ENCODE measurements at regions not wholly inside any gene's neighbourhood (a gene's known extent, or its start where the extent isn't known, plus 50 kb on each side); places are given as distances from the start of the nearest gene placed in this dataset.
A peak's percentile ranks its signal among the peaks of the same experiment; 100 is the strongest.
"Not testable (repeated sequence)": the region's sequence is repeated elsewhere in the genome, so short reads cannot be mapped to it uniquely, and the experiment has no call there.

DNA sequence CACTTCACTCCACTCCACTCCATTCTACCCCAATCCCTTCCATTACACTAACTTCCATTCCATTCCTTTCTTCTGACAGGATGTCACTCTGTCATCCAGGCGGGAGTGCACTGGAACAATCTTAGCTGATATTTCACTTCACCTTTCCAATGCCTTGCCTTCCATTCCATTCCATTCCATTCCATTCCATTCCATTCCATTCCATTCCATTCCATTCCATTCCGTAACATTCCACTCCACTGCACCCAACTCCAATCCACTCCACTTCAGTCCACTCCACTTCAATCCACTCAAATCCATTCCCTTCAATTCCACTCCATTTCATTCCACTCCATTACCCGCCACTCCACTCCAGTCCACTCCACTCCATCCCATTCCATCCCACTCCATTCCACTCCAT, 1099.4 kb downstream of the TSPY10 start:
- Histone ChIP-seq H3K27ac (ENCODE audit: low read depth, low read length) (no peak overlapping the region), H3K36me3 (ENCODE audit: control insufficient read depth in 1 of 2, insufficient read depth in 2 of 2, low read length in 2 of 2) (no peaks in the 10 kb centered on the region), H2BK5ac (ENCODE audit: low read depth, low read length, poor library complexity) (no peak overlapping the region), H3K4me2 (ENCODE audit: low read length) (no peak overlapping the region), H3K79me2 (ENCODE audit: control insufficient read depth, insufficient read depth, low read length, poor library complexity) (no peaks in the 10 kb centered on the region), H3K14ac (ENCODE audit: low read length) (no peak overlapping the region), H3K9me3 (ENCODE audit: insufficient read depth, low read depth, low read length) (peaks cover 4% of the 10 kb centered on the region), H4K12ac (ENCODE audit: low read depth, low read length) (no peak overlapping the region), H3K18ac (ENCODE audit: low read length) (no peak overlapping the region), H4K91ac (ENCODE audit: low read depth, low read length) (no peak overlapping the region), H2BK12ac (ENCODE audit: low read length) (no peak overlapping the region), H2AFZ (ENCODE audit: insufficient read depth, low read length, poor library complexity) (no peak overlapping the region), H3K4ac (ENCODE audit: low read depth, low read length) (no peak overlapping the region), H3K27me3 (ENCODE audit: insufficient read depth, low read length) (no peaks in the 10 kb centered on the region), H3K4me1 (ENCODE audit: control insufficient read depth in 1 of 2, insufficient read depth in 2 of 2, low read length in 2 of 2) (no peaks in the 10 kb centered on the region), H4K8ac (ENCODE audit: low read depth, low read length) (no peak overlapping the region), H2BK120ac (ENCODE audit: insufficient read depth, low read length, poor library complexity) (no peak overlapping the region), H2AK5ac (ENCODE audit: low read length) (no peak overlapping the region), H3K23ac (ENCODE audit: low read length) (no peak overlapping the region), H3K9ac (ENCODE audit: low read length) (no peak overlapping the region), H3K4me3 (ENCODE audit: low read depth, low read length) (no peak overlapping the region), H3K79me1 (ENCODE audit: low read length) (no peaks in the 10 kb centered on the region)
- WGBS (ENCODE audit: extremely low coverage, insufficient coverage, insufficient read length): 100% methylated on average over 2 of the region's 3 CpGs
- peak; percentile 37 to 58 for DNase-seq

DNA sequence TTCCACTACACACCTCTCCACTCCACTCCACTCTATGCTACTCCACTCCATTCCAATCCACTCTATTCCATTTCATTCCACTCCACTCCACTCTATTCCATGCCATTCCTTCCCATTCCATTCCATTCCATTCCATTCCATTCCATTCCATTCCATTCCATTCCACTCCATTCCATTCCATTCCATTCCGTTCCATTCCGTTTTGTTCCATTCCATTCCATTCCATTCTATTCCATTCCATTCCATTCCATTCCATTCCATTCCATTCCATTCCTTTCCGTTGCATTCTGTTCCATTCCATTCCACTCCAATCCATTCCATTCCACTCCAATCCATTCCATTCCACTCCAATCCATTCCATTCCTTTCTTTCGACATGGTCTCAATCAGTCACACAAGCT, 1121.1 kb downstream of the TSPY10 start:
- not testable (repeated sequence) for H4K8ac ChIP-seq (ENCODE audit: low read depth, low read length); H2AFZ ChIP-seq (ENCODE audit: insufficient read depth, low read length, poor library complexity); H3K27ac ChIP-seq (ENCODE audit: low read depth, low read length); H3K9ac ChIP-seq (ENCODE audit: low read length); H3K27me3 ChIP-seq (ENCODE audit: insufficient read depth, low read length); H4K12ac ChIP-seq (ENCODE audit: low read depth, low read length); H3K14ac ChIP-seq (ENCODE audit: low read length); H3K79me2 ChIP-seq (ENCODE audit: control insufficient read depth, insufficient read depth, low read length, poor library complexity); H3K18ac ChIP-seq (ENCODE audit: low read length); H2BK12ac ChIP-seq (ENCODE audit: low read length); H3K4me3 ChIP-seq (ENCODE audit: low read depth, low read length); H2BK5ac ChIP-seq (ENCODE audit: low read depth, low read length, poor library complexity); H3K79me1 ChIP-seq (ENCODE audit: low read length); H4K91ac ChIP-seq (ENCODE audit: low read depth, low read length); H2BK120ac ChIP-seq (ENCODE audit: insufficient read depth, low read length, poor library complexity); H3K9me3 ChIP-seq (ENCODE audit: insufficient read depth, low read depth, low read length); H3K23ac ChIP-seq (ENCODE audit: low read length); DNase-seq; H2AK5ac ChIP-seq (ENCODE audit: low read length); H3K4ac ChIP-seq (ENCODE audit: low read depth, low read length); H3K4me2 ChIP-seq (ENCODE audit: low read length); H3K36me3 ChIP-seq (ENCODE audit: control insufficient read depth in 1 of 2, insufficient read depth in 2 of 2, low read length in 2 of 2); H3K4me1 ChIP-seq (ENCODE audit: control insufficient read depth in 1 of 2, insufficient read depth in 2 of 2, low read length in 2 of 2)
- no CpG with 5 or more reads among the region's 4 CpGs for WGBS (ENCODE audit: extremely low coverage, insufficient coverage, insufficient read length)

DNA sequence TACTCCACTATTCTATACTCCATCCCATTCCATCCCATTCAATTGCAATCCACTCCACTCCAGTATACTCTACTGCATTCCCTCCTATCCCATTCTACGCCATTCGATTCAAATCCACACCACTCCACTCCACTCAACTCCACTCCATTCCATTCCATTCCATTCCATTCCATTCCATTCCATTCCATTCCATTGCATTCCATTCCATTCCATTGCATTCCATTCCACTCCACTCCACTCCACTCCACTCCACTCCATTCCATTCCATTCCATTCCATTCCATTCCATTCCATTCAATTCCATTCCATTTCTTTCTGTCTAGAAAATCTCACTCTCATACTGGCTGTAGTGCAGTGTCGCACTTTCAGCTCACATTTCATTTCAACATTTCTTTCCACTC, 1129.4 kb downstream of the TSPY10 start:
- H3K4me2 ChIP-seq (ENCODE audit: low read length); H3K27ac ChIP-seq (ENCODE audit: low read depth, low read length); H3K79me1 ChIP-seq (ENCODE audit: low read length); H2BK12ac ChIP-seq (ENCODE audit: low read length); DNase-seq; H2AFZ ChIP-seq (ENCODE audit: insufficient read depth, low read length, poor library complexity); H4K8ac ChIP-seq (ENCODE audit: low read depth, low read length); H3K79me2 ChIP-seq (ENCODE audit: control insufficient read depth, insufficient read depth, low read length, poor library complexity); H3K4ac ChIP-seq (ENCODE audit: low read depth, low read length); H3K4me1 ChIP-seq (ENCODE audit: control insufficient read depth in 1 of 2, insufficient read depth in 2 of 2, low read length in 2 of 2); H2AK5ac ChIP-seq (ENCODE audit: low read length); H3K18ac ChIP-seq (ENCODE audit: low read length); H3K4me3 ChIP-seq (ENCODE audit: low read depth, low read length); H2BK5ac ChIP-seq (ENCODE audit: low read depth, low read length, poor library complexity); H3K23ac ChIP-seq (ENCODE audit: low read length); H3K27me3 ChIP-seq (ENCODE audit: insufficient read depth, low read length); H3K9ac ChIP-seq (ENCODE audit: low read length); H3K14ac ChIP-seq (ENCODE audit: low read length); H2BK120ac ChIP-seq (ENCODE audit: insufficient read depth, low read length, poor library complexity); H4K12ac ChIP-seq (ENCODE audit: low read depth, low read length); H4K91ac ChIP-seq (ENCODE audit: low read depth, low read length); H3K36me3 ChIP-seq (ENCODE audit: control insufficient read depth in 1 of 2, insufficient read depth in 2 of 2, low read length in 2 of 2): not testable (repeated sequence)
- WGBS (ENCODE audit: extremely low coverage, insufficient coverage, insufficient read length): 100% methylated on average over 2 of the region's 3 CpGs
- H3K9me3 ChIP-seq (ENCODE audit: insufficient read depth, low read depth, low read length): peaks cover 18% of the 10 kb centered on the region

DNA sequence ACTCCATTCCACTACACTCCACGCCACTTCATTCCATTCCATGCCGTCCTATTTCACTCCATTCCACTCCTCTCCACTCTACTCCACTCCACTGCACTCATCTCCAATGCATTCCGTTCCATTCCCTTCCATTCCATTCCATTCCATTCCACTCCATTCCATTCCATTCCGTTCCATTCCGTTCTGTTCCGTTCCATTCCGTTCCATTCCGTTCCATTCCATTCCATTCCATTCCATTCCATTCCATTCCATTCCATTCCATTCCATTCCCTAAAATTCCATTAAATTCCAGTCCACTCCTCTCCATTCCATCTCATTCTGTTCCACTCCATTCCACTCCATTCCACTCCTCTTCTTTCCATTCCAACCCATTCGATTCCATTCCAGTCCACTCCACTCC, 1139.1 kb downstream of the TSPY10 start:
- no peak overlapping the region for H3K4me2 ChIP-seq (ENCODE audit: low read length)
- no peak overlapping the region for H4K91ac ChIP-seq (ENCODE audit: low read depth, low read length)
- H2AK5ac ChIP-seq (ENCODE audit: low read length): no peak overlapping the region
- no peak overlapping the region for H3K27ac ChIP-seq (ENCODE audit: low read depth, low read length)
- no peaks in the 10 kb centered on the region for H3K79me2 ChIP-seq (ENCODE audit: control insufficient read depth, insufficient read depth, low read length, poor library complexity)
- no peak for DNase-seq
- H3K14ac ChIP-seq (ENCODE audit: low read length): no peak overlapping the region
- no peaks in the 10 kb centered on the region for H3K4me1 ChIP-seq (ENCODE audit: control insufficient read depth in 1 of 2, insufficient read depth in 2 of 2, low read length in 2 of 2)
- H4K12ac ChIP-seq (ENCODE audit: low read depth, low read length): no peak overlapping the region
- H2AFZ ChIP-seq (ENCODE audit: insufficient read depth, low read length, poor library complexity): no peak overlapping the region
- no peak overlapping the region for H2BK5ac ChIP-seq (ENCODE audit: low read depth, low read length, poor library complexity)
- H2BK120ac ChIP-seq (ENCODE audit: insufficient read depth, low read length, poor library complexity): no peak overlapping the region
- peaks cover 26% of the 10 kb centered on the region for H3K9me3 ChIP-seq (ENCODE audit: insufficient read depth, low read depth, low read length)
- no peaks in the 10 kb centered on the region for H3K79me1 ChIP-seq (ENCODE audit: low read length)
- H3K27me3 ChIP-seq (ENCODE audit: insufficient read depth, low read length): no peaks in the 10 kb centered on the region
- H3K4me3 ChIP-seq (ENCODE audit: low read depth, low read length): no peak overlapping the region
- no peak overlapping the region for H3K18ac ChIP-seq (ENCODE audit: low read length)
- no peak overlapping the region for H3K9ac ChIP-seq (ENCODE audit: low read length)
- no peak overlapping the region for H3K4ac ChIP-seq (ENCODE audit: low read depth, low read length)
- H3K36me3 ChIP-seq (ENCODE audit: control insufficient read depth in 1 of 2, insufficient read depth in 2 of 2, low read length in 2 of 2): no peaks in the 10 kb centered on the region
- over 99% methylated on average over 9 of the region's 9 CpGs for WGBS (ENCODE audit: extremely low coverage, insufficient coverage, insufficient read length)
- no peak overlapping the region for H2BK12ac ChIP-seq (ENCODE audit: low read length)
- H3K23ac ChIP-seq (ENCODE audit: low read length): no peak overlapping the region
- H4K8ac ChIP-seq (ENCODE audit: low read depth, low read length): no peak overlapping the region
